Tibial nerve (tissue), 4 donors: ENCODE measurements at regions not wholly inside any gene's neighbourhood (a gene's known extent, or its start where the extent isn't known, plus 50 kb on each side); places are given as distances from the start of the nearest gene placed in this dataset.

Experiments
- DNase-seq, 2 donors: peaks; one replicate each; pipeline ENCODE4 v3.0.0-alpha.2; 2019; ENCODE audit warnings: low spot score in 2 of 2
- H3K27ac ChIP-seq, 4 donors: fragments of 200-600 bp; sonication (generic) in 3 of 4; one replicate each; pipeline ENCODE4 v1.5.1; 2017 to 2019; ENCODE audit warnings: mild to moderate bottlenecking in 1 of 4
- H3K27me3 ChIP-seq, 2 donors: fragments of 200-600 bp; sonication (generic) in 1 of 2; one replicate each; pipeline versions ENCODE4 v1.5.1 to v1.6.0; 2017 to 2019
- H3K36me3 ChIP-seq, 3 donors: fragments of 200-600 bp; sonication (generic); one replicate each; pipeline ENCODE4 v1.5.1; 2018 to 2019
- H3K4me1 ChIP-seq, 4 donors: fragments of 200-600 bp; sonication (generic) in 3 of 4; one replicate each; pipeline ENCODE4 v1.5.1; 2017 to 2019
- H3K4me3 ChIP-seq, 4 donors: fragments of 200-600 bp; sonication (generic) in 3 of 4; one replicate each; pipeline ENCODE4 v1.5.1; 2017 to 2019; ENCODE audit warnings: mild to moderate bottlenecking in 1 of 4, moderate library complexity in 1 of 4
- H3K9me3 ChIP-seq, 4 donors: fragments of 200-600 bp; sonication (generic) in 3 of 4; one replicate each; pipeline ENCODE4 v1.5.1; 2017 to 2019
- CTCF ChIP-seq, 5 experiments: fragments of 200-600 bp in 3 of 5; fragments of 450-650 bp in 2 of 5; sonication (generic) in 3 of 5; IDR thresholded peaks; one replicate each; pipeline ENCODE4 v1.5.1; 2016 to 2019; ENCODE audit warnings: antibody characterized with exemption in 5 of 5, mild to moderate bottlenecking in 3 of 5, moderate library complexity in 2 of 5
- EP300 ChIP-seq, 2 donors: sonication (generic); formaldehyde crosslinking; IDR thresholded peaks; one replicate each; pipeline ENCODE4 v1.6.1; 2017; ENCODE audit warnings: antibody characterized with exemption in 2 of 2, mild to moderate bottlenecking in 1 of 2
- POLR2A ChIP-seq, 2 donors: fragments of 450-650 bp; IDR thresholded peaks; one replicate each; pipeline ENCODE4 v1.6.1; 2017; ENCODE audit warnings: antibody characterized with exemption in 2 of 2, mild to moderate bottlenecking in 2 of 2, moderate library complexity in 2 of 2
- WGBS, 2 donors: methylation state at CpG; one replicate each; pipeline ENCODE4 v1.1.5; 2018; 5-methylcytosine and 5-hydroxymethylcytosine counted together

- 74 to 79% methylated on average over 3 of the region's 3 CpGs for WGBS, 2 donors
- Histone ChIP-seq H3K4me1 (peaks cover 0 to 15% (median 0%) of the 10 kb centered on the region in 4 donors), H3K4me3 (no peak overlapping the region), H3K27ac (no peak overlapping the region), H3K9me3 (peaks cover 0 to 11% (median 4%) of the 10 kb centered on the region in 4 donors), H3K27me3 (no peaks in the 10 kb centered on the region), H3K36me3 (peaks cover 0 to 22% (median 5%) of the 10 kb centered on the region in 3 donors)
- DNase-seq: no peak
- TF ChIP-seq EP300 (IDR thresholded peaks at IDR 0.05): no peak
- TF ChIP-seq CTCF (IDR thresholded peaks at IDR 0.05): no peak
- no peak for TF ChIP-seq POLR2A (IDR thresholded peaks at IDR 0.05)
Measured at GRCh38 chr6:144695858-144696533, 410.9 kb downstream of the UTRN start.

GRCh38 chr6:144696610-144697368 lies 411.7 kb downstream of the UTRN start:
- peaks cover 0 to 11% (median 4%) of the 10 kb centered on the region in 4 donors for H3K9me3 ChIP-seq
- H3K27me3 ChIP-seq: no peaks in the 10 kb centered on the region
- 72% methylated on average over 2 of the region's 2 CpGs for WGBS, 2 donors
- no peak for DNase-seq
- H3K36me3 ChIP-seq: peaks cover 0 to 26% (median 5%) of the 10 kb centered on the region in 3 donors
- no peak for TF ChIP-seq POLR2A (IDR thresholded peaks at IDR 0.05)
- TF ChIP-seq CTCF (IDR thresholded peaks at IDR 0.05): no peak
- no peak for TF ChIP-seq EP300 (IDR thresholded peaks at IDR 0.05)
- H3K27ac ChIP-seq: no peak overlapping the region
- H3K4me3 ChIP-seq: no peak overlapping the region
- H3K4me1 ChIP-seq: peaks cover 0 to 15% (median 0%) of the 10 kb centered on the region in 4 donors

GRCh38 chr6:144697369-144697760 lies 412.2 kb downstream of the UTRN start:
- TF ChIP-seq POLR2A (IDR thresholded peaks at IDR 0.05): no peak
- TF ChIP-seq CTCF (IDR thresholded peaks at IDR 0.05): no peak
- TF ChIP-seq EP300 (IDR thresholded peaks at IDR 0.05): no peak
- 82 to 87% methylated on average over 2 of the region's 2 CpGs for WGBS, 2 donors
- no peak overlapping the region for H3K27ac ChIP-seq
- no peaks in the 10 kb centered on the region for H3K27me3 ChIP-seq
- no peak overlapping the region for H3K4me3 ChIP-seq
- peaks cover 0 to 6% (median under 1%) of the 10 kb centered on the region in 4 donors for H3K9me3 ChIP-seq
- DNase-seq: no peak
- H3K36me3 ChIP-seq: peaks cover 0 to 23% (median 5%) of the 10 kb centered on the region in 3 donors
- peaks cover 0 to 15% (median 0%) of the 10 kb centered on the region in 4 donors for H3K4me1 ChIP-seq

GRCh38 chr6:144697801-144698200 lies 412.7 kb downstream of the UTRN start:
- H3K36me3 ChIP-seq: peaks cover 0 to 20% (median 5%) of the 10 kb centered on the region in 3 donors
- peaks cover 0 to 15% (median 0%) of the 10 kb centered on the region in 4 donors for H3K4me1 ChIP-seq
- no peak for TF ChIP-seq POLR2A (IDR thresholded peaks at IDR 0.05)
- TF ChIP-seq EP300 (IDR thresholded peaks at IDR 0.05): no peak
- no peak for TF ChIP-seq CTCF (IDR thresholded peaks at IDR 0.05)
- no peak for DNase-seq
- no peak overlapping the region for H3K27ac ChIP-seq
- peaks cover 0 to 3% (median 0%) of the 10 kb centered on the region in 4 donors for H3K9me3 ChIP-seq
- no peak overlapping the region for H3K4me3 ChIP-seq
- H3K27me3 ChIP-seq: no peaks in the 10 kb centered on the region
- WGBS, 2 donors: 81 to 84% methylated on average over 3 of the region's 3 CpGs

- TF ChIP-seq CTCF (IDR thresholded peaks at IDR 0.05) (no peak), EP300 (IDR thresholded peaks at IDR 0.05) (no peak), POLR2A (IDR thresholded peaks at IDR 0.05) (no peak)
- H3K27ac ChIP-seq: no peak overlapping the region
- no peak for DNase-seq
- peaks cover 0 to 6% (median 0%) of the 10 kb centered on the region in 4 donors for H3K4me1 ChIP-seq
- H3K9me3 ChIP-seq: no peaks in the 10 kb centered on the region
- WGBS, 2 donors: 97 to 100% methylated on average over 1 of the region's 1 CpG
- H3K36me3 ChIP-seq: peaks cover 0 to 31% (median 5%) of the 10 kb centered on the region in 3 donors
- no peak overlapping the region for H3K4me3 ChIP-seq
- H3K27me3 ChIP-seq: no peaks in the 10 kb centered on the region
Measured at GRCh38 chr6:144702781-144703180, 417.6 kb downstream of the UTRN start.
